ENCODE measurements at regions not wholly inside any gene's neighbourhood (a gene's known extent, or its start where the extent isn't known, plus 50 kb on each side); places are given as distances from the start of the nearest gene placed in this dataset.

- TF ChIP-seq ATOH8 (CRISPR knock-in tag; IDR thresholded peaks at IDR 0.05; ENCODE audit: low read depth) (no peak), BCL3 (IDR thresholded peaks at IDR 0.05) (no peak)
These were observed 458.1 kb downstream of the BCL11A start (continued) for GRCh38 chr2:60095202-60095815.

DNA sequence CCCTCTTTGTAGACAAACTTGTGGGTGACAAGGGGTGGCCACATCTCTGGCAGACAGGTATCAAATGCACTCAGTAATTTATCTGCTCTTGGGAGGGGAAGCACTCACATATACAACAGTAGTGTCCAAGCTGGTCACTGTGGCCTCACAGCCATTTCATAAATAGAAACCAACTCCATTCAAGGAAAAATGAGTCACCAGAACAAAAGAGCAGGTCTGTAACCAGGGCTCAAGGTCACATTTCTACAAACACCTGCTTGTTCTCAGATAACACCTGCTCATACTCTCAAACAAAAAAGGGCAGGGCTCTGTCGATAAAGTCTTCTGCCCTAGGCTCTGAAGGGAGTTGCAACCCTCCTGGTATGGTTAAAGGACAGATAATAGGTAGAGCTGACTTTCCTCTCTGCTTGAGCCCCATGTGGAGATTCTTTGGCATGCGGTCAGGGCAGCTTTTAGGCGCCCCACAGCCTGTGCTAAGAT, 459.0 kb downstream of the BCL11A start:
- TF ChIP-seq, protein P1, sequence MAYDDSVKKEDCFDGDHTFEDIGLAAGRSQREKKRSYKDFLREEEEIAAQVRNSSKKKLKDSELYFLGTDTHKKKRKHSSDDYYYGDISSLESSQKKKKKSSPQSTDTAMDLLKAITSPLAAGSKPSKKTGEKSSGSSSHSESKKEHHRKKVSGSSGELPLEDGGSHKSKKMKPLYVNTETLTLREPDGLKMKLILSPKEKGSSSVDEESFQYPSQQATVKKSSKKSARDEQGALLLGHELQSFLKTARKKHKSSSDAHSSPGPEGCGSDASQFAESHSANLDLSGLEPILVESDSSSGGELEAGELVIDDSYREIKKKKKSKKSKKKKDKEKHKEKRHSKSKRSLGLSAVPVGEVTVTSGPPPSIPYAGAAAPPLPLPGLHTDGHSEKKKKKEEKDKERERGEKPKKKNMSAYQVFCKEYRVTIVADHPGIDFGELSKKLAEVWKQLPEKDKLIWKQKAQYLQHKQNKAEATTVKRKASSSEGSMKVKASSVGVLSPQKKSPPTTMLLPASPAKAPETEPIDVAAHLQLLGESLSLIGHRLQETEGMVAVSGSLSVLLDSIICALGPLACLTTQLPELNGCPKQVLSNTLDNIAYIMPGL (CRISPR knock-in tag; IDR thresholded peaks at IDR 0.05; ENCODE audit: borderline replicate concordance): no peak
- TF ChIP-seq MYC (IDR thresholded peaks at IDR 0.05; ENCODE audit: borderline replicate concordance, low read length) (no peak), MAFK (IDR thresholded peaks at IDR 0.05; ENCODE audit: partially characterized antibody) (no peak), FOXS1 (CRISPR knock-in tag; IDR thresholded peaks at IDR 0.05) (no peak)
- no peak for ATAC-seq

GRCh38 chr2:60092781-60093180, 460.7 kb downstream of the BCL11A start:
- TF ChIP-seq JUNB (IDR thresholded peaks at IDR 0.05) (no peak), FOSL2 (IDR thresholded peaks at IDR 0.05) (no peak), FOSL2 (CRISPR knock-in tag; IDR thresholded peaks at IDR 0.05) (no peak), SMC3 (IDR thresholded peaks at IDR 0.05) (no peak), BCL3 (IDR thresholded peaks at IDR 0.05) (no peak), ZSCAN20 (CRISPR knock-in tag; IDR thresholded peaks at IDR 0.05) (no peak), MAX (IDR thresholded peaks at IDR 0.05) (no peak), HOXA7 (CRISPR knock-in tag; IDR thresholded peaks at IDR 0.05) (no peak)
- TF ChIP-seq, protein P1 (CRISPR knock-in tag; IDR thresholded peaks at IDR 0.05; ENCODE audit: borderline replicate concordance): no peak
- no peaks in the 10 kb centered on the region for H3K4me1 ChIP-seq
- DNase-seq (ENCODE audit: low read depth in 1 of 2, low spot score in 1 of 2): no peak
- H3K9me3 ChIP-seq: peaks cover 4% of the 10 kb centered on the region; the same call in 1 of the 3 replicates
- 35% methylated on average over 2 of the region's 2 CpGs for WGBS (ENCODE audit: missing lambda C conversion rate)
- H3K4me3 ChIP-seq: no peak overlapping the region
- H3K4me2 ChIP-seq: no peak overlapping the region
- ChIA-PET POLR2A (no interaction called here), CTCF (no interaction called here)
- no peak for FAIRE-seq
- H3K27ac ChIP-seq: no peak overlapping the region
- no peak for ATAC-seq

More for the DNA sequence above, 459.0 kb downstream of the BCL11A start:
- POLR2A ChIA-PET: no interaction called here
- no peak for DNase-seq (ENCODE audit: low read depth in 1 of 2, low spot score in 1 of 2)
- no peak overlapping the region for H3K4me3 ChIP-seq
- no peak overlapping the region for H3K4me2 ChIP-seq
- no peak overlapping the region for H3K27ac ChIP-seq
- FAIRE-seq: no peak
- H3K9me3 ChIP-seq: peaks cover 4% of the 10 kb centered on the region; the same call in 1 of the 3 replicates
- WGBS (ENCODE audit: missing lambda C conversion rate): 9% methylated on average over 3 of the region's 3 CpGs
- no peaks in the 10 kb centered on the region for H3K4me1 ChIP-seq
- CTCF ChIA-PET: no interaction called here

Measured in A549 (cell line).